PC-3 (cell line): ENCODE measurements at regions not wholly inside any gene's neighbourhood (a gene's known extent, or its start where the extent isn't known, plus 50 kb on each side); places are given as distances from the start of the nearest gene placed in this dataset.
"Not testable (repeated sequence)": the region's sequence is repeated elsewhere in the genome, so short reads cannot be mapped to it uniquely, and the experiment has no call there.

Source experiments
- ATAC-seq: fragments of 200-7000 bp; cut with Tn5 transposase; 2 replicates; pipeline ENCODE4 v1.9.1; 2020; ENCODE audit warnings: mild to moderate bottlenecking, moderate library complexity
- BruUV-seq: library from RNA; stranded (reverse); fragments of 400-500 nt; replicated peaks from 2 replicates; lab custom pipeline; 2021; lab: Mats Ljungman, UMichigan
- CTCF ChIA-PET: fragments of 300-600 bp; sonication (Branson Sonifier 250); formaldehyde crosslinking; loops from one replicate; lab custom pipeline; 2022; ENCODE audit warnings: antibody characterized with exemption; lab: Charles Lee
- POLR2A ChIA-PET: fragments of 300-600 bp; sonication (Branson Sonifier 250); formaldehyde crosslinking; loops from one replicate; lab custom pipeline; 2022; ENCODE audit warnings: antibody characterized with exemption; ENCODE audit not compliant: unreplicated experiment; lab: Charles Lee
- DNase-seq: peaks from one replicate; pipeline ENCODE4 v3.0.0-alpha.2; 2015
- H2AFZ ChIP-seq: fragments of 300-600 bp; sonication (generic); 2 replicates; pipeline ENCODE4 v1.6.0; 2016; ENCODE audit warnings: antibody characterized with exemption, low read length
- H3F3A ChIP-seq: fragments of 300-600 bp; sonication (generic); one replicate; pipeline ENCODE4 v1.6.0; 2017; ENCODE audit warnings: antibody characterized with exemption, low read length, control low read depth, mild to moderate bottlenecking; ENCODE audit not compliant: unreplicated experiment
- H3K27ac ChIP-seq: fragments of 300-600 bp; sonication (generic); 2 replicates; pipeline ENCODE4 v1.5.1; 2016; ENCODE audit warnings: mild to moderate bottlenecking, low read length
- H3K27me3 ChIP-seq: fragments of 300-600 bp; sonication (generic); 2 replicates; pipeline ENCODE4 v1.6.1; 2016; ENCODE audit warnings: low read length, mixed read lengths
- H3K36me3 ChIP-seq: fragments of 300-600 bp; sonication (generic); 2 replicates; pipeline ENCODE4 v1.6.1; 2016; ENCODE audit warnings: low read depth, mixed run types, low read length, mixed read lengths
- H3K4me1 ChIP-seq: fragments of 300-600 bp; sonication (generic); 2 replicates; pipeline ENCODE4 v1.5.1; 2016; ENCODE audit warnings: low read length; ENCODE audit not compliant: insufficient read depth
- H3K4me2 ChIP-seq: fragments of 300-600 bp; sonication (generic); 2 replicates; pipeline ENCODE4 v1.6.0; 2016; ENCODE audit warnings: low read length
- H3K4me3 ChIP-seq: fragments of 300-600 bp; sonication (generic); 2 replicates; pipeline ENCODE4 v1.5.1; 2016; ENCODE audit warnings: mild to moderate bottlenecking, low read length, mixed read lengths
- H3K79me2 ChIP-seq: fragments of 300-600 bp; sonication (generic); 2 replicates; pipeline ENCODE4 v1.6.1; 2017; ENCODE audit warnings: low read length, mixed read lengths
- H3K9ac ChIP-seq: fragments of 300-600 bp; sonication (generic); 2 replicates; pipeline ENCODE4 v1.6.0; 2016; ENCODE audit warnings: mild to moderate bottlenecking, low read length
- H3K9me2 ChIP-seq: fragments of 300-600 bp; sonication (generic); replicated peaks from 2 replicates; pipeline ENCODE4 v1.6.1; 2016; ENCODE audit warnings: mixed run types, low read length, mixed read lengths
- H3K9me3 ChIP-seq: fragments of 300-600 bp; sonication (generic); 2 replicates; pipeline ENCODE4 v1.6.1; 2016; ENCODE audit warnings: low read length, mixed read lengths
- H4K20me1 ChIP-seq: fragments of 300-600 bp; sonication (generic); 2 replicates; pipeline ENCODE4 v1.6.1; 2016; ENCODE audit warnings: low read length, mixed read lengths
- EZH2 ChIP-seq: fragments of 300-600 bp; sonication (generic); IDR thresholded peaks from one replicate; pipeline ENCODE4 v1.6.1; 2017; ENCODE audit warnings: antibody characterized with exemption, mild to moderate bottlenecking, low read length; ENCODE audit not compliant: unreplicated experiment
- EZH2phosphoT487 ChIP-seq: fragments of 300-600 bp; sonication (generic); IDR thresholded peaks from 2 replicates; pipeline ENCODE4 v1.6.1; 2018; ENCODE audit warnings: mild to moderate bottlenecking, antibody characterized with exemption, low read length, borderline replicate concordance
- intact Hi-C: fragments of 100-400 bp; cut with micrococcal nuclease; formaldehyde crosslinking; loops from 2 replicates; pipeline ENCODE4 v1.9.0; 2023
- TF ChIP-seq, protein P1 (sequence below): fragments of 300-600 bp; sonication (generic); conservative IDR thresholded peaks from 2 replicates; pipeline ENCODE4 v1.5.1; 2017; ENCODE audit warnings: antibody characterized with exemption, low read depth, mild to moderate bottlenecking, low read length

DNA sequence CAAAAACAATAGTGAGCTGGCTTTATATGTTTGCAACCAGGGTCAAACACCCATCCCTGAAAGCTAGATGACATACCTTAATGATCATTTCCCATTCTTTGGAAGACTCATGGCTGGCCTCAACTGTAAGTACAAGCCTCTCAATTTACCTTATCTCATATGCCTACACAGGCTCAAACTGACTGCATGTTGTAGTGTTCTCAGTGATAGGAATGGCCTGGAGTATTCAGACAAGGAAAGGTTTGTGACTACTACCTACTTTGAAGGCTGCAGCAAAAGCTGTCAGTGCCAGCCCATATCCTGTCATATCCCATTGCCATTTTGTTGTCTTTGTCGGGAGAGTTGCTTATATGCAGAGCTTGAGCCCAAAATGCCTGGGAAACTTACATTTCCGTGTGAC is 205.2 kb upstream of the MOCS1 start:
- no peaks in the 10 kb centered on the region for H3K9me2 ChIP-seq
- ChIA-PET POLR2A (no interaction called here), CTCF (no interaction called here)
- no TSS peak for BruUV-seq
- no peak overlapping the region for H3K27ac ChIP-seq
- intact Hi-C loops = no loop called here
- no peak overlapping the region for H3K9ac ChIP-seq
- H3K36me3 ChIP-seq = no peaks in the 10 kb centered on the region
- no peak for ATAC-seq
- TF ChIP-seq EZH2phosphoT487 = no peak
- TF ChIP-seq EZH2 = no peak
- H2AFZ ChIP-seq = no peak overlapping the region
- H3K9me3 ChIP-seq = no peaks in the 10 kb centered on the region
- no peak overlapping the region for H3K4me3 ChIP-seq
- H3K4me1 ChIP-seq = no peaks in the 10 kb centered on the region
- DNase-seq = no peak
- no peaks in the 10 kb centered on the region for H3K27me3 ChIP-seq
- H3F3A ChIP-seq = no peaks in the 10 kb centered on the region
- H3K79me2 ChIP-seq = no peaks in the 10 kb centered on the region
- no peaks in the 10 kb centered on the region for H4K20me1 ChIP-seq
- no peak overlapping the region for H3K4me2 ChIP-seq

DNA sequence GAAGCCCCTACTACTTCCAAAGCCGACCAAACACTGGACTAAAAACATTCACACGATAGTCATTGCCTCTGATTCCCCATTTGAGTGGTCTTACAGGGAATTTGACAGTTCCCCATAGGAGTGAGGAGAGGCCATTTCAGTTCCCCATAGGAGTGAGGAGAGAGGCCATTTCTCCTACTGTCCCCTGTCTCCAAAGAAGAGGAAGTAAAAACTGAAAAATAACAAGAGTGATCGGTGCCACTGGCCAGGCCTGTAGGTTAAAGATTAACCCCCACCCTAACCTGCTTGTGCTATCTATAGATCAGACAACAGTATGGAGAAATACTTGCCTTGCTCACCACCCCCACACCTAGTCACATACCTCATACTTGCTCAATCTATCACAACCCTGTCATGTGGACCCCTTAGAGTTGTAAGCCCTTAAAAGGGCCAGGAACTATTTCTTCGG is 204.0 kb upstream of the MOCS1 start:
- CTCF ChIA-PET = no interaction called here
- Histone ChIP-seq H2AFZ (no peak overlapping the region), H3F3A (no peaks in the 10 kb centered on the region), H4K20me1 (no peaks in the 10 kb centered on the region), H3K9me3 (no peaks in the 10 kb centered on the region), H3K79me2 (no peaks in the 10 kb centered on the region), H3K9ac (no peak overlapping the region), H3K27me3 (no peaks in the 10 kb centered on the region), H3K4me1 (no peaks in the 10 kb centered on the region), H3K36me3 (no peaks in the 10 kb centered on the region), H3K9me2 (no peaks in the 10 kb centered on the region), H3K27ac (no peak overlapping the region), H3K4me3 (no peak overlapping the region), H3K4me2 (no peak overlapping the region)
- no peak for ATAC-seq
- POLR2A ChIA-PET = no interaction called here
- BruUV-seq = no TSS peak
- DNase-seq = no peak
- TF ChIP-seq EZH2 (no peak), EZH2phosphoT487 (no peak)
- TF ChIP-seq, protein P1, sequence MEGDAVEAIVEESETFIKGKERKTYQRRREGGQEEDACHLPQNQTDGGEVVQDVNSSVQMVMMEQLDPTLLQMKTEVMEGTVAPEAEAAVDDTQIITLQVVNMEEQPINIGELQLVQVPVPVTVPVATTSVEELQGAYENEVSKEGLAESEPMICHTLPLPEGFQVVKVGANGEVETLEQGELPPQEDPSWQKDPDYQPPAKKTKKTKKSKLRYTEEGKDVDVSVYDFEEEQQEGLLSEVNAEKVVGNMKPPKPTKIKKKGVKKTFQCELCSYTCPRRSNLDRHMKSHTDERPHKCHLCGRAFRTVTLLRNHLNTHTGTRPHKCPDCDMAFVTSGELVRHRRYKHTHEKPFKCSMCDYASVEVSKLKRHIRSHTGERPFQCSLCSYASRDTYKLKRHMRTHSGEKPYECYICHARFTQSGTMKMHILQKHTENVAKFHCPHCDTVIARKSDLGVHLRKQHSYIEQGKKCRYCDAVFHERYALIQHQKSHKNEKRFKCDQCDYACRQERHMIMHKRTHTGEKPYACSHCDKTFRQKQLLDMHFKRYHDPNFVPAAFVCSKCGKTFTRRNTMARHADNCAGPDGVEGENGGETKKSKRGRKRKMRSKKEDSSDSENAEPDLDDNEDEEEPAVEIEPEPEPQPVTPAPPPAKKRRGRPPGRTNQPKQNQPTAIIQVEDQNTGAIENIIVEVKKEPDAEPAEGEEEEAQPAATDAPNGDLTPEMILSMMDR = no peak
- intact Hi-C loops = no loop called here

DNA sequence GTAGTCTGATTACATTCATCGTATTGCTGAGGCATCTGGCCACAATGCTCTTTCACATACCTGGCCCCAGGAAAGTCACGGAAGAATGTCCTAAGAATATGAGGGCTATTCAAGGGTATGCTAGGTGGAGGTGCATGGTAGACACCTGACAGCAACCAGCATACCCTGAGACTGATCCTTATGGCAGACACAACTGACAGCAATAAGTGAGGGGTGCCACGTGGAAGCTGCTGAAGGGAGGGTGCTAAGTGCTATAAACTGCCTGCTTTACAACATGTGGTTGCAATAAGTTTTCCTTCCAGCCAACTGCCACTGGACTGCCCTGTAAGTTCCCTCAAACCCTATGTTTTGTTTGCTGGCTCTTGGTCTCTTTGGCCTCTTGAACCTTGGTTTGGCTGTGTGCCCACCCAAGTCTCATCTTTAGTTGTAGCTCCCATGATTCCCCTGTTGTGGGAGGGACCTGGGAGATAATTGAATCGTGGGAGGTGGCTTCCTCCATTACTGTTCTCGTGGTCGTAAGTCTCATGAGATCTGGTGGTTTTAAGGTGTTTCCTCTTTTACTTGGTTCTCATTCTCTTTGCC is 201.3 kb upstream of the MOCS1 start:
- H3K4me2 ChIP-seq = no peak overlapping the region
- H2AFZ ChIP-seq = no peak overlapping the region
- H4K20me1 ChIP-seq = no peaks in the 10 kb centered on the region
- no peaks in the 10 kb centered on the region for H3K79me2 ChIP-seq
- H3K27ac ChIP-seq = no peak overlapping the region
- no peaks in the 10 kb centered on the region for H3K36me3 ChIP-seq
- TF ChIP-seq, protein P1 = no peak
- no peak for TF ChIP-seq EZH2
- no peak for TF ChIP-seq EZH2phosphoT487
- DNase-seq (no peak), ATAC-seq (no peak)
- H3K9ac ChIP-seq = no peak overlapping the region
- H3K4me1 ChIP-seq = no peaks in the 10 kb centered on the region
- H3K4me3 ChIP-seq = no peak overlapping the region
- intact Hi-C loops = no loop called here
- H3K9me2 ChIP-seq = no peaks in the 10 kb centered on the region
- no peaks in the 10 kb centered on the region for H3K27me3 ChIP-seq
- no peaks in the 10 kb centered on the region for H3F3A ChIP-seq
- H3K9me3 ChIP-seq = no peaks in the 10 kb centered on the region
- BruUV-seq = no TSS peak
- CTCF ChIA-PET = no interaction called here
- POLR2A ChIA-PET = no interaction called here

DNA sequence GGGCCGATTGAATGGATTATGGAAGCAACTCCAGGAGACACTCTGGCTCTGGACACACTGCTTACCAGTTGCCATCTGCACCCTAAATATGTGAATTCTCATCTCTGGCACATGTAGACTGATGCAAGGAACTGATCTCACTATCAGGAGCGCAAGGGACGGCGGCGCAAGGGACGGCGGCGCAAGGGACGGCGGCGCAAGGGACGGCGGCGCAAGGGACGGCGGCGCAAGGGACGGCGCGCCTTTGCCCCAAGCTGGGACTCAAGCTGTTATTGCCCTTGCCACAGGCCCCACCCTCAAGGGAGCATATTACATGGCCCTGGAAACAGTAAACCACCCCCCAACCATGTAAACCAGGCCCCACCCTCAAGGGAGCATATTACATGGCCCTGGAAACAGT is 199.7 kb upstream of the MOCS1 start:
- ATAC-seq, H2AFZ ChIP-seq: not testable (repeated sequence)

More for the DNA sequence above, 199.7 kb upstream of the MOCS1 start:
- H3F3A ChIP-seq, H3K36me3 ChIP-seq, H3K9me2 ChIP-seq, H3K79me2 ChIP-seq, H4K20me1 ChIP-seq, H3K27ac ChIP-seq, BruUV-seq, CTCF ChIA-PET, H3K4me1 ChIP-seq, H3K4me2 ChIP-seq, DNase-seq, H3K4me3 ChIP-seq, intact Hi-C loops, H3K9ac ChIP-seq, POLR2A ChIA-PET, H3K9me3 ChIP-seq, H3K27me3 ChIP-seq: not testable (repeated sequence)
